GM23338 (cell line): ENCODE measurements at regions not wholly inside any gene's neighbourhood (a gene's known extent, or its start where the extent isn't known, plus 50 kb on each side); places are given as distances from the start of the nearest gene placed in this dataset.

Source experiments
- ATAC-seq: fragments of 200-7000 bp; cut with Tn5 transposase; 3 replicates; pipeline ENCODE4 v1.9.1; 2020
- DNase-seq: peaks from one replicate; pipeline ENCODE4 v3.0.0-alpha.2; 2015; ENCODE audit warnings: low spot score
- H2AFZ ChIP-seq: fragments of 200-600 bp; sonication (generic); 2 replicates; pipeline ENCODE4 v1.8.0; 2016; ENCODE audit warnings: antibody characterized with exemption, mild to moderate bottlenecking, moderate library complexity
- H3F3A ChIP-seq: fragments of 200-600 bp; sonication (generic); replicated peaks from 2 replicates; pipeline ENCODE4 v1.8.0; 2017; ENCODE audit warnings: antibody characterized with exemption, mixed run types, low read depth
- H3K27ac ChIP-seq: fragments of 200-600 bp; sonication (generic); 2 replicates; pipeline ENCODE4 v1.6.1; 2016; ENCODE audit warnings: low read depth
- H3K27me3 ChIP-seq: fragments of 200-600 bp; sonication (generic); 2 replicates; pipeline ENCODE4 v1.8.0; 2016; ENCODE audit warnings: mild to moderate bottlenecking, mixed run types, moderate library complexity; ENCODE audit not compliant: insufficient read depth
- H3K36me3 ChIP-seq: fragments of 200-600 bp; sonication (generic); 2 replicates; pipeline ENCODE4 v1.8.0; 2016; ENCODE audit warnings: mild to moderate bottlenecking; ENCODE audit not compliant: insufficient read depth
- H3K4me1 ChIP-seq: fragments of 200-600 bp; sonication (generic); 2 replicates; pipeline ENCODE4 v1.8.0; 2016; ENCODE audit warnings: mild to moderate bottlenecking, moderate library complexity; ENCODE audit not compliant: insufficient read depth
- H3K4me2 ChIP-seq: fragments of 200-600 bp; sonication (generic); 2 replicates; pipeline ENCODE4 v1.7.1; 2017; ENCODE audit warnings: mixed run types
- H3K4me3 ChIP-seq: fragments of 200-600 bp; sonication (generic); 2 replicates; pipeline ENCODE4 v1.6.1; 2016; ENCODE audit warnings: mixed run types
- H3K79me2 ChIP-seq: fragments of 200-600 bp; sonication (generic); replicated peaks from 2 replicates; pipeline ENCODE4 v1.8.0; 2017; ENCODE audit warnings: mild to moderate bottlenecking; ENCODE audit not compliant: insufficient read depth
- H3K9me2 ChIP-seq: fragments of 200-600 bp; sonication (generic); 2 replicates; pipeline ENCODE4 v1.8.0; 2017; ENCODE audit not compliant: insufficient read depth
- H4K20me1 ChIP-seq: fragments of 200-600 bp; sonication (generic); replicated peaks from 2 replicates; pipeline ENCODE4 v1.8.0; 2017; ENCODE audit warnings: mild to moderate bottlenecking; ENCODE audit not compliant: insufficient read depth
- H3K27ac Mint-ChIP-seq: 2 replicates; pipeline ENCODE4 v1.8.0; 2020; ENCODE audit warnings: inconsistent platforms, mild to moderate bottlenecking, moderate library complexity, mixed read lengths
- H3K27me3 Mint-ChIP-seq: 3 replicates; pipeline ENCODE4 v1.8.0; 2022; ENCODE audit warnings: low read depth, mild to moderate bottlenecking, moderate library complexity, mixed read lengths, inconsistent platforms; ENCODE audit not compliant: insufficient read depth, poor library complexity
- H3K36me3 Mint-ChIP-seq: 3 replicates; pipeline ENCODE4 v1.8.0; 2021; ENCODE audit warnings: low read depth, mild to moderate bottlenecking, inconsistent platforms, moderate library complexity, mixed read lengths
- H3K4me1 Mint-ChIP-seq: 3 replicates; pipeline ENCODE4 v1.8.0; 2020; ENCODE audit warnings: mild to moderate bottlenecking, inconsistent platforms, mixed read lengths
- H3K4me3 Mint-ChIP-seq: 3 replicates; pipeline ENCODE4 v1.8.0; 2021; ENCODE audit warnings: moderate library complexity, mild to moderate bottlenecking, inconsistent platforms, mixed read lengths
- H3K9me3 Mint-ChIP-seq: 3 replicates; pipeline ENCODE4 v1.8.0; 2020; ENCODE audit warnings: moderate library complexity, mild to moderate bottlenecking, inconsistent platforms, mixed read lengths
- EZH2phosphoT487 ChIP-seq: fragments of 200-600 bp; sonication (generic); IDR thresholded peaks from one replicate; pipeline ENCODE4 v1.8.1; 2018; ENCODE audit warnings: antibody characterized with exemption; ENCODE audit not compliant: unreplicated experiment
- JUNB ChIP-seq: IDR thresholded peaks from one replicate; pipeline ENCODE4 v1.6.1; 2016; ENCODE audit warnings: antibody characterized with exemption; ENCODE audit not compliant: unreplicated experiment
- POLR2AphosphoS5 ChIP-seq: IDR thresholded peaks from 2 replicates; pipeline ENCODE4 v1.6.1; 2016; ENCODE audit warnings: antibody characterized with exemption, low read depth
- STAT1 ChIP-seq: IDR thresholded peaks from one replicate; pipeline ENCODE4 v1.6.1; 2016; ENCODE audit warnings: antibody characterized with exemption; ENCODE audit not compliant: unreplicated experiment
- ZNF114 ChIP-seq: fragments of 250-450 bp; sonication (Bioruptor Pico); IDR thresholded peaks from 2 replicates; pipeline ENCODE4 v1.5.0; 2020; ENCODE audit warnings: mild to moderate bottlenecking, moderate library complexity
- ZNF331 ChIP-seq: fragments of 250-450 bp; sonication (Bioruptor Pico); IDR thresholded peaks from 2 replicates; pipeline ENCODE4 v1.5.0; 2020; ENCODE audit warnings: low read depth, mild to moderate bottlenecking, moderate library complexity
- ZNF462 ChIP-seq: fragments of 250-450 bp; sonication (Bioruptor Pico); IDR thresholded peaks from 2 replicates; pipeline ENCODE4 v1.5.0; 2020; ENCODE audit warnings: mild to moderate bottlenecking, moderate library complexity

GRCh38 chr3:78086150-78086549, 1046.3 kb downstream of the ROBO2 start (continued):
- no peak for TF ChIP-seq ZNF462 (CRISPR knock-in tag)

- H3K4me1 ChIP-seq: no peaks in the 10 kb centered on the region
- H3K9me2 ChIP-seq: peaks cover under 1% of the 10 kb centered on the region; the same call in 1 of the 2 replicates
- no peaks in the 10 kb centered on the region for H3F3A ChIP-seq
- H3K4me3 ChIP-seq: no peak overlapping the region
- no peaks in the 10 kb centered on the region for H3K27me3 ChIP-seq
- DNase-seq: no peak
- ATAC-seq: no peak
- Mint-ChIP-seq H3K9me3 (peaks cover 6% of the 10 kb centered on the region), H3K4me1 (no peaks in the 10 kb centered on the region), H3K27ac (no peak overlapping the region), H3K27me3 (no peaks in the 10 kb centered on the region), H3K36me3 (peaks cover 2% of the 10 kb centered on the region; the same call in 1 of the 3 replicates), H3K4me3 (no peak overlapping the region)
- no peak overlapping the region for H3K4me2 ChIP-seq
- no peaks in the 10 kb centered on the region for H3K79me2 ChIP-seq
- H4K20me1 ChIP-seq: no peaks in the 10 kb centered on the region
- H3K27ac ChIP-seq: no peak overlapping the region
- no peak overlapping the region for H2AFZ ChIP-seq
- no peaks in the 10 kb centered on the region for H3K36me3 ChIP-seq
- TF ChIP-seq EZH2phosphoT487: no peak
- no peak for TF ChIP-seq ZNF114 (CRISPR knock-in tag)
- TF ChIP-seq POLR2AphosphoS5: no peak
- TF ChIP-seq STAT1: no peak
- TF ChIP-seq ZNF462 (CRISPR knock-in tag): no peak
- no peak for TF ChIP-seq JUNB
- TF ChIP-seq ZNF331 (CRISPR knock-in tag): no peak
Measured at GRCh38 chr3:78087134-78087533, 1047.2 kb downstream of the ROBO2 start.
